Chondrocyte (in vitro differentiated cells): ENCODE measurements at regions not wholly inside any gene's neighbourhood (a gene's known extent, or its start where the extent isn't known, plus 50 kb on each side); places are given as distances from the start of the nearest gene placed in this dataset.
"Not testable (repeated sequence)": the region's sequence is repeated elsewhere in the genome, so short reads cannot be mapped to it uniquely, and the experiment has no call there.

Source experiments
- DNase-seq: peaks from one replicate; pipeline ENCODE4 v3.0.0; 2021; ENCODE audit warnings: mixed read lengths, low spot score
- H3K27ac Mint-ChIP-seq: one replicate; pipeline ENCODE4 v1.8.0; 2021; ENCODE audit warnings: mild to moderate bottlenecking, moderate library complexity, mixed read lengths; ENCODE audit not compliant: unreplicated experiment
- H3K27me3 Mint-ChIP-seq: 2 replicates; pipeline ENCODE4 v1.8.0; 2021; ENCODE audit warnings: low read depth, mixed read lengths
- H3K36me3 Mint-ChIP-seq: 2 replicates; pipeline ENCODE4 v1.8.0; 2021; ENCODE audit warnings: low read depth, mixed read lengths
- H3K4me1 Mint-ChIP-seq: 2 replicates; pipeline ENCODE4 v1.8.0; 2021; ENCODE audit warnings: low read depth, mild to moderate bottlenecking, mixed read lengths
- H3K4me3 Mint-ChIP-seq: one replicate; pipeline ENCODE4 v1.8.0; 2021; ENCODE audit warnings: mild to moderate bottlenecking, moderate library complexity, mixed read lengths; ENCODE audit not compliant: unreplicated experiment
- H3K9me3 Mint-ChIP-seq: 2 replicates; pipeline ENCODE4 v1.8.0; 2021; ENCODE audit warnings: low read depth, mixed read lengths
- TF ChIP-seq, protein P1 (sequence below): fragments of 200-600 bp; sonication (generic); IDR thresholded peaks from 2 replicates; pipeline ENCODE4 v1.5.0; 2021; ENCODE audit warnings: antibody characterized with exemption, mild to moderate bottlenecking, moderate library complexity

DNA sequence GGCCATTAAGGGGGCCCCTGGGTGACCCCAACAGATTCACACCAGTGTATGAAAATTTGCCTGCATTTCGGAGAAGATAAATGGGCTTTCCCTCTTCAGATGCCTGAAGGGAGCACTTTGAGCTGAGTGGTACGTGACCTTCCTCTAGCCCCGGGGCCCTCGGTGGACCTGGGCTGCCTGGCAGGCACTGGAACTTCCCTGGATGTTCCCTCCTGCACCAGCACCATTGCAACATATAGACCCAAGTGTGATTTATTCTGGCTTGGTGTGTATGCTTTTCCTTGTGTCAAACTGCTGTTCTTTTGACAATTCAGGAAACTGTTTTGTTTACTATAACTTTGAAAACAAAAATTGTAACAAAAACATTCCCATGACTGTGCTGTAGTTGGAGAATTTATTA is 93.8 kb downstream of the TNFRSF13B start:
- Mint-ChIP-seq H3K27ac (no peak overlapping the region), H3K4me1 (peaks cover 6% of the 10 kb centered on the region), H3K36me3 (no peaks in the 10 kb centered on the region), H3K4me3 (no peak overlapping the region), H3K27me3 (peaks cover 9% of the 10 kb centered on the region), H3K9me3 (peaks cover 9% of the 10 kb centered on the region)
- DNase-seq = no peak
- TF ChIP-seq, protein P1, sequence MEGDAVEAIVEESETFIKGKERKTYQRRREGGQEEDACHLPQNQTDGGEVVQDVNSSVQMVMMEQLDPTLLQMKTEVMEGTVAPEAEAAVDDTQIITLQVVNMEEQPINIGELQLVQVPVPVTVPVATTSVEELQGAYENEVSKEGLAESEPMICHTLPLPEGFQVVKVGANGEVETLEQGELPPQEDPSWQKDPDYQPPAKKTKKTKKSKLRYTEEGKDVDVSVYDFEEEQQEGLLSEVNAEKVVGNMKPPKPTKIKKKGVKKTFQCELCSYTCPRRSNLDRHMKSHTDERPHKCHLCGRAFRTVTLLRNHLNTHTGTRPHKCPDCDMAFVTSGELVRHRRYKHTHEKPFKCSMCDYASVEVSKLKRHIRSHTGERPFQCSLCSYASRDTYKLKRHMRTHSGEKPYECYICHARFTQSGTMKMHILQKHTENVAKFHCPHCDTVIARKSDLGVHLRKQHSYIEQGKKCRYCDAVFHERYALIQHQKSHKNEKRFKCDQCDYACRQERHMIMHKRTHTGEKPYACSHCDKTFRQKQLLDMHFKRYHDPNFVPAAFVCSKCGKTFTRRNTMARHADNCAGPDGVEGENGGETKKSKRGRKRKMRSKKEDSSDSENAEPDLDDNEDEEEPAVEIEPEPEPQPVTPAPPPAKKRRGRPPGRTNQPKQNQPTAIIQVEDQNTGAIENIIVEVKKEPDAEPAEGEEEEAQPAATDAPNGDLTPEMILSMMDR = no peak

DNA sequence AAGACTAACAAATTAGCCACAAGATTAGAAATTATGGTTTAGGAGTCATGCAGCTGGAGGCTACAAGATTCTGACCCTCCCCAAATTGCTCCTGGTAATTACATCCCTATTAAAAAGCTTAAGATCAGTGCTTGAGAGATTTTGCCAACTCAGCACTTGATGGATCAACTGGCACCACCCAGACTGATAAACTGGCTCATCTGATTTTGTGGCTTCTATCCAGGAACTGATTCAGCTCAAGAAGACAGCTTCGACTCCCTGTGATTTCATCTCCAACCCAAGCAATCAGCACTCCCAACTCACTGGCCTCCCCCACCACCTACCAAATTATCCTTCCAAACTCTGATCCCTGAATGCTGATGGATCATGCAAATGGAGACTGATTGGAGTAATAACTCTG is 94.8 kb downstream of the TNFRSF13B start:
- no peak overlapping the region for H3K27ac Mint-ChIP-seq
- TF ChIP-seq, protein P1 = no peak
- peaks cover 9% of the 10 kb centered on the region for H3K9me3 Mint-ChIP-seq
- no peak for DNase-seq
- H3K27me3 Mint-ChIP-seq = peaks cover 9% of the 10 kb centered on the region
- no peaks in the 10 kb centered on the region for H3K36me3 Mint-ChIP-seq
- H3K4me1 Mint-ChIP-seq = peaks cover 9% of the 10 kb centered on the region
- no peak overlapping the region for H3K4me3 Mint-ChIP-seq

DNA sequence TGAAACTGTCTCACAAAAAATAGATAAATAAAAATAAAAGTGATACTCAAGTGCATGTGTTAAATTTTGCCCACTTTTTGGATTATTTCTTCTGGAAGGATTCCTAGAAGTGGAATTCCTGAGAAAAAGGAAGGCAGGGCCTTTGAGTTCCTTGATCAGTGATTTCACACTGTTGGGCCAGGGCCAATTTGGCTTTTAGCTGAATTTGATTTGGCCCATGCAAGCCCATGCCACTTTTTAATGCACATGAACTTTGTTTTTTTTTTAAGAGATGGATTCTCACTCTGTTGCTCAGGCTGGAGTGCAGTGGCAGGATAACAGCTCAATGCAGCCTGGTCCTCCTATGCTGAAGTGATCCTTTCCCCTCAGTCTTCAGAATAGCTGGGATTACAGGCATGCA is 96.3 kb downstream of the TNFRSF13B start:
- Mint-ChIP-seq H3K27ac (no peak overlapping the region), H3K9me3 (peaks cover 9% of the 10 kb centered on the region), H3K4me1 (peaks cover 9% of the 10 kb centered on the region), H3K36me3 (no peaks in the 10 kb centered on the region), H3K4me3 (no peak overlapping the region), H3K27me3 (peaks cover 15% of the 10 kb centered on the region)
- DNase-seq = no peak
- TF ChIP-seq, protein P1 = no peak

DNA sequence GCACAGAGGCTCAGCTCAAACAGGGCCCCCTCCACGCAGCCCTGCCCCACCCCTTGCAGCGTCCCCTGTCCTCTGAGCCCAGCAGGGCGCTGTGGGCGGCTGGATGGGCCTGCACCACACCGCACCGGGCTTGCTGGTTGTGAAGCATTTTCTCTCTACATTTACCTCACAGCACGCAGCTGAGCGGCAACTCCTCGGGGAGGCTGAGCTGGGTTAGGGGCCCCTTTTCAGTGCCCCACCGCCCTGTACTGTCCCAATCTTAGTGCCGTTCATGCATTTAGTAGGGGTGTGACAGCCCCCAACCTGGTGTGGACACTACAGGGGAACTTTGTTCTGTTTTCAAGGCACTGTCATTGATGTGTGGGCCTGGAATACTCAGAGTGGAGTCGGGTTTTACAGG is 97.7 kb downstream of the TNFRSF13B start:
- not testable (repeated sequence) for H3K27ac Mint-ChIP-seq, DNase-seq, H3K9me3 Mint-ChIP-seq, H3K4me3 Mint-ChIP-seq, H3K4me1 Mint-ChIP-seq, H3K36me3 Mint-ChIP-seq
- peaks cover 19% of the 10 kb centered on the region for H3K27me3 Mint-ChIP-seq

DNA sequence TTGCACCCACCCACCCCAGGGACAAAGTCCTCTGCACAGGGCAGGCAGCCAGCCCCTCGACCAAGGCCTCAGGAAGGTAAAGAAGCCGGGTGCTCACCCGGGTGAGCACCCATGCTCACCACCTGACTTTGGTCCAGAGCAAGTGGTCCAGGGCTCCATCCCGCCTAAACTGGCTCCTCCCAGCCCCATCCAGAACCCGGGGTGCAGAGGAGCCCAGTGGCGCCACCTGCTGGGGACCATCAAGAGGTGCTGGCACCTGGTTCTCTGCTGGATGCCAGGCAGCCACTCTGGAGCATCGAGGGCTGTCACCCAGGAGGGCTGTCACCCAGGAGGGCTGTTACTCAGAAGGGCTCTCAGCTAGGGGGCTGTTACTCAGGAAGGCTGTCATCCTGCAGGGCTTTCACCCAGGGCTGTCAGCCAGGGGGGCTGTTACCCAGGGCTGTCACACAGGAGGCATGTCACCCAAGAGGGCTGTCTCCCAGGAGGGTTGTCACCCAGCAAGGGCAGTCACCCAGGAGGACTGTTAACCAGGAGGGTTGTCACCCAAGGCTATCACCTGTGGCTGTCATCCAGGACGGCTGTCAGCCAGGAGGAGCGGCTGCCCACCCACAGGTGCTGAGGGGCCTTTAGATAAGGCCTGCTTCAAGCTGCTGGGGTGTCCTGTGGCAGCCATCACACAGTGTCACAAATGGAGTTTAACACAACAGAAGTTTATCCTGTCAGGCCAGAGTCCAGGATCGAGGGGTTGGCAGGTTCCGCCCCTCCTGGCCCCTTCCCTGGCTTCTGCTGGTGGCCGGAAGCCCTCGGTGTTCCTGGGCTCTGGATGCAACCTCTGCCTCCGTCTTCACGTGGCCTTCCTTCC is 98.5 kb downstream of the TNFRSF13B start:
- H3K9me3 Mint-ChIP-seq = peaks cover 9% of the 10 kb centered on the region
- peaks cover 12% of the 10 kb centered on the region for H3K27me3 Mint-ChIP-seq
- no peak overlapping the region for H3K4me3 Mint-ChIP-seq
- H3K4me1 Mint-ChIP-seq = peaks cover 9% of the 10 kb centered on the region
- TF ChIP-seq, protein P1 = peak; percentile 78
- H3K27ac Mint-ChIP-seq = no peak overlapping the region
- H3K36me3 Mint-ChIP-seq = no peaks in the 10 kb centered on the region
- no peak for DNase-seq
